ENCODE measurements at regions not wholly inside any gene's neighbourhood (a gene's known extent, or its start where the extent isn't known, plus 50 kb on each side); places are given as distances from the start of the nearest gene placed in this dataset.

DNA sequence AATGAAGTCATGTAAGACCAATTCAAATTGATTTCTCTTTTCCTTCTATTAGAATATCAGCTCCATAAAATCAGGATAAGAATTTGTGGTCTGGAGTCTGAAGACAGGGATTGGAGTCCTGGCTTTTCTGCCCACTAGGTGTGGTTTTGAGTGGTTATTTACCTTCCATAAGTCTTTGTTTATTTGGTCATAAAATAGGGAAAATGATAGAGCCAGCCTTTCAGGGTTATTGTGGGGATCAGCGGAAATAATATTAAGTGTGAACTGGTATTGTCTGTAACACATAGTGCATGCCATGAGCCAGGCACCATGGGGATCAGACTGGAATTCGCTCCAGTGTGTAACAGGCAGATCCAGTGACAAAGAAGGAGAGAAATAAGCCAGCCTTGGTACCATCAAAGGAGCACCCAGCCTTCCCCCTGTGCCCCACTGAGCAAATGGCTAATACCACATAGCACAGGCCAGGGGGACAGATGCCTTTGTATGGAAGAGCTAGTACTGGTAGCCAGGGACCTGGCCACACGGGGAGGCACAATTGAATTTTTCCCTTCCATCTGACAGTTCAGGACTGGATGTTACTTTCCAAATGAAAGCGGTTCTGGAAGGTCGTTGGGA lies 509.7 kb upstream of the PODXL start:
- Histone ChIP-seq H3K9ac (ENCODE audit: control insufficient read depth, extremely low read depth, insufficient read depth, low read length) (no peak overlapping the region), H3K4me2 (ENCODE audit: control insufficient read depth, extremely low read depth, insufficient read depth, low read depth, low read length) (peak overlapping the region; percentile 76)

GRCh38 chr7:132065193-132065988 lies 509.0 kb upstream of the PODXL start:
- Histone ChIP-seq H3K9ac (ENCODE audit: control insufficient read depth, extremely low read depth, insufficient read depth, low read length) (no peak overlapping the region), H3K36me3 (ENCODE audit: control insufficient read depth in 2 of 2, extremely low read depth in 1 of 2, insufficient read depth in 2 of 2, low read length in 2 of 2) (no peaks in the 10 kb centered on the region), H2AFZ (ENCODE audit: control insufficient read depth, low read length) (peak overlapping the region; percentile 78), H4K20me1 (ENCODE audit: control insufficient read depth, extremely low read depth, insufficient read depth, low read length) (no peaks in the 10 kb centered on the region), H3K4me3 (ENCODE audit: control insufficient read depth in 2 of 3, extremely low read depth in 1 of 3, insufficient read depth in 2 of 3, low read depth in 1 of 3, low read length in 3 of 3) (peak overlapping the region in 1 of 3 experiments; percentile 8), H3K79me2 (ENCODE audit: control insufficient read depth, insufficient read depth, low read length) (no peaks in the 10 kb centered on the region), H3K27me3 (ENCODE audit: control insufficient read depth, extremely low read depth, insufficient read depth, low read length) (no peaks in the 10 kb centered on the region), H3K27ac (ENCODE audit: control insufficient read depth, insufficient read depth, low read length) (peak overlapping the region; percentile 59), H3K4me1 (ENCODE audit: control insufficient read depth, extremely low read depth, insufficient read depth, low read length) (peaks cover 21% of the 10 kb centered on the region), H3K9me3 (ENCODE audit: control insufficient read depth, low read depth, low read length) (no peaks in the 10 kb centered on the region), H3K9me1 (ENCODE audit: control insufficient read depth, extremely low read depth, insufficient read depth, low read length) (no peaks in the 10 kb centered on the region), H3K4me2 (ENCODE audit: control insufficient read depth, extremely low read depth, insufficient read depth, low read depth, low read length) (peak overlapping the region; percentile 76)
- TF ChIP-seq, protein P1, sequence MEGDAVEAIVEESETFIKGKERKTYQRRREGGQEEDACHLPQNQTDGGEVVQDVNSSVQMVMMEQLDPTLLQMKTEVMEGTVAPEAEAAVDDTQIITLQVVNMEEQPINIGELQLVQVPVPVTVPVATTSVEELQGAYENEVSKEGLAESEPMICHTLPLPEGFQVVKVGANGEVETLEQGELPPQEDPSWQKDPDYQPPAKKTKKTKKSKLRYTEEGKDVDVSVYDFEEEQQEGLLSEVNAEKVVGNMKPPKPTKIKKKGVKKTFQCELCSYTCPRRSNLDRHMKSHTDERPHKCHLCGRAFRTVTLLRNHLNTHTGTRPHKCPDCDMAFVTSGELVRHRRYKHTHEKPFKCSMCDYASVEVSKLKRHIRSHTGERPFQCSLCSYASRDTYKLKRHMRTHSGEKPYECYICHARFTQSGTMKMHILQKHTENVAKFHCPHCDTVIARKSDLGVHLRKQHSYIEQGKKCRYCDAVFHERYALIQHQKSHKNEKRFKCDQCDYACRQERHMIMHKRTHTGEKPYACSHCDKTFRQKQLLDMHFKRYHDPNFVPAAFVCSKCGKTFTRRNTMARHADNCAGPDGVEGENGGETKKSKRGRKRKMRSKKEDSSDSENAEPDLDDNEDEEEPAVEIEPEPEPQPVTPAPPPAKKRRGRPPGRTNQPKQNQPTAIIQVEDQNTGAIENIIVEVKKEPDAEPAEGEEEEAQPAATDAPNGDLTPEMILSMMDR (optimal IDR thresholded peaks at IDR 0.05 in 1 of 3, IDR thresholded peaks at IDR 0.05 in 1 of 3, conservative IDR thresholded peaks at IDR 0.05 in 1 of 3; ENCODE audit: extremely low read depth in 1 of 3, insufficient read depth in 2 of 3, low read length in 3 of 3): no peak
- no peak for TF ChIP-seq EZH2 (IDR thresholded peaks at IDR 0.05; ENCODE audit: low read length)
- DNase-seq (ENCODE audit: low read depth, low spot score): peak; percentile 77
- dilution Hi-C loops (cut with MboI; ENCODE audit: extremely low pct_ligation_motif_present, low sequenced_read_pairs): no loop called here
- FAIRE-seq: peak; percentile 93

More for the DNA sequence above, 509.7 kb upstream of the PODXL start:
- Histone ChIP-seq H3K79me2 (ENCODE audit: control insufficient read depth, insufficient read depth, low read length) (no peaks in the 10 kb centered on the region), H3K9me1 (ENCODE audit: control insufficient read depth, extremely low read depth, insufficient read depth, low read length) (no peaks in the 10 kb centered on the region), H3K27ac (ENCODE audit: control insufficient read depth, insufficient read depth, low read length) (peak overlapping the region; percentile 59), H3K4me1 (ENCODE audit: control insufficient read depth, extremely low read depth, insufficient read depth, low read length) (peaks cover 21% of the 10 kb centered on the region), H3K27me3 (ENCODE audit: control insufficient read depth, extremely low read depth, insufficient read depth, low read length) (no peaks in the 10 kb centered on the region), H3K9me3 (ENCODE audit: control insufficient read depth, low read depth, low read length) (no peaks in the 10 kb centered on the region), H3K36me3 (ENCODE audit: control insufficient read depth in 2 of 2, extremely low read depth in 1 of 2, insufficient read depth in 2 of 2, low read length in 2 of 2) (no peaks in the 10 kb centered on the region), H2AFZ (ENCODE audit: control insufficient read depth, low read length) (peak overlapping the region; percentile 78), H3K4me3 (ENCODE audit: control insufficient read depth in 2 of 3, extremely low read depth in 1 of 3, insufficient read depth in 2 of 3, low read depth in 1 of 3, low read length in 3 of 3) (no peak overlapping the region), H4K20me1 (ENCODE audit: control insufficient read depth, extremely low read depth, insufficient read depth, low read length) (no peaks in the 10 kb centered on the region)
- FAIRE-seq (no peak), DNase-seq (ENCODE audit: low read depth, low spot score) (no peak)
- dilution Hi-C loops (cut with MboI; ENCODE audit: extremely low pct_ligation_motif_present, low sequenced_read_pairs): no loop called here
- TF ChIP-seq EZH2 (IDR thresholded peaks at IDR 0.05; ENCODE audit: low read length): no peak
- TF ChIP-seq, protein P1 (optimal IDR thresholded peaks at IDR 0.05 in 1 of 3, IDR thresholded peaks at IDR 0.05 in 1 of 3, conservative IDR thresholded peaks at IDR 0.05 in 1 of 3; ENCODE audit: extremely low read depth in 1 of 3, insufficient read depth in 2 of 3, low read length in 3 of 3): no peak
